DOHH2 (cell line): ENCODE measurements at regions not wholly inside any gene's neighbourhood (a gene's known extent, or its start where the extent isn't known, plus 50 kb on each side); places are given as distances from the start of the nearest gene placed in this dataset.

Source experiments
- EZH2phosphoT487 ChIP-seq: fragments of 200-600 bp; sonication (generic); IDR thresholded peaks from 2 replicates; pipeline ENCODE4 v1.6.1; 2017; ENCODE audit warnings: borderline replicate concordance, mild to moderate bottlenecking, antibody characterized with exemption, low read length, moderate library complexity, mixed read lengths
- TF ChIP-seq, protein P1 (sequence below): fragments of 200-600 bp; sonication (generic); IDR thresholded peaks from one replicate; pipeline ENCODE4 v1.5.1; 2014; ENCODE audit warnings: antibody characterized with exemption, mild to moderate bottlenecking, low read depth, low read length; ENCODE audit not compliant: poor library complexity, severe bottlenecking

DNA sequence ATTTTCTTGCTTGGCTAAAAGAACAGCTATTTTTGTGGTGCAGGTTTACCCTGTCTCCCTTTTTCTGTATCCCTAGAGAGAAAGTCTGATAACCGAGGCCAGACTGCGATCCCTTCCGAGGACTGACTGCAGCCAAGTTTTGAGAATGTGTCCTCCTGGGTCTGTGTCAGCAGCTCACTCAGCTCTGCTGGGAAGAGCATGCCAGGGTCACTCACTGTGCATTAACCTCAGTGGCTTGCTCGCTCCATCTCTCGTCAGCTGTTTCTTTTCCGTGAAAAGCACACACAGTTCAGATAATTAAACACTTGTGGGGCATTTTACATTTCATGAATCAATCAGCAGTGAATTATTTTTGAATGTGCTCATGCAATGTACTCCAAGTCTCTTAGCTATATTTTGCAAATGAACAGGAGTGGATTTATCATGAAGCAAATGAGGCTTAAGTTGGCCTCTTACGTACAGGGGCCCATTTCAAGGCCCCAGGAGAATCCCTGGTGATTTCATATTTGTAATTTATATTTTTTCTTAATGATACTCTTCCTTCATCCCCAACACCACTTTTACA, 252.1 kb downstream of the SMARCA2 start:
- TF ChIP-seq, protein P1, sequence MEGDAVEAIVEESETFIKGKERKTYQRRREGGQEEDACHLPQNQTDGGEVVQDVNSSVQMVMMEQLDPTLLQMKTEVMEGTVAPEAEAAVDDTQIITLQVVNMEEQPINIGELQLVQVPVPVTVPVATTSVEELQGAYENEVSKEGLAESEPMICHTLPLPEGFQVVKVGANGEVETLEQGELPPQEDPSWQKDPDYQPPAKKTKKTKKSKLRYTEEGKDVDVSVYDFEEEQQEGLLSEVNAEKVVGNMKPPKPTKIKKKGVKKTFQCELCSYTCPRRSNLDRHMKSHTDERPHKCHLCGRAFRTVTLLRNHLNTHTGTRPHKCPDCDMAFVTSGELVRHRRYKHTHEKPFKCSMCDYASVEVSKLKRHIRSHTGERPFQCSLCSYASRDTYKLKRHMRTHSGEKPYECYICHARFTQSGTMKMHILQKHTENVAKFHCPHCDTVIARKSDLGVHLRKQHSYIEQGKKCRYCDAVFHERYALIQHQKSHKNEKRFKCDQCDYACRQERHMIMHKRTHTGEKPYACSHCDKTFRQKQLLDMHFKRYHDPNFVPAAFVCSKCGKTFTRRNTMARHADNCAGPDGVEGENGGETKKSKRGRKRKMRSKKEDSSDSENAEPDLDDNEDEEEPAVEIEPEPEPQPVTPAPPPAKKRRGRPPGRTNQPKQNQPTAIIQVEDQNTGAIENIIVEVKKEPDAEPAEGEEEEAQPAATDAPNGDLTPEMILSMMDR, result no peak
- TF ChIP-seq EZH2phosphoT487, result no peak
